ENCODE measurements at regions not wholly inside any gene's neighbourhood (a gene's known extent, or its start where the extent isn't known, plus 50 kb on each side); places are given as distances from the start of the nearest gene placed in this dataset.

GRCh38 chr17:70608193-70608592 lies 438.9 kb downstream of the KCNJ2 start:
- TF ChIP-seq, protein P1, sequence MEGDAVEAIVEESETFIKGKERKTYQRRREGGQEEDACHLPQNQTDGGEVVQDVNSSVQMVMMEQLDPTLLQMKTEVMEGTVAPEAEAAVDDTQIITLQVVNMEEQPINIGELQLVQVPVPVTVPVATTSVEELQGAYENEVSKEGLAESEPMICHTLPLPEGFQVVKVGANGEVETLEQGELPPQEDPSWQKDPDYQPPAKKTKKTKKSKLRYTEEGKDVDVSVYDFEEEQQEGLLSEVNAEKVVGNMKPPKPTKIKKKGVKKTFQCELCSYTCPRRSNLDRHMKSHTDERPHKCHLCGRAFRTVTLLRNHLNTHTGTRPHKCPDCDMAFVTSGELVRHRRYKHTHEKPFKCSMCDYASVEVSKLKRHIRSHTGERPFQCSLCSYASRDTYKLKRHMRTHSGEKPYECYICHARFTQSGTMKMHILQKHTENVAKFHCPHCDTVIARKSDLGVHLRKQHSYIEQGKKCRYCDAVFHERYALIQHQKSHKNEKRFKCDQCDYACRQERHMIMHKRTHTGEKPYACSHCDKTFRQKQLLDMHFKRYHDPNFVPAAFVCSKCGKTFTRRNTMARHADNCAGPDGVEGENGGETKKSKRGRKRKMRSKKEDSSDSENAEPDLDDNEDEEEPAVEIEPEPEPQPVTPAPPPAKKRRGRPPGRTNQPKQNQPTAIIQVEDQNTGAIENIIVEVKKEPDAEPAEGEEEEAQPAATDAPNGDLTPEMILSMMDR (IDR thresholded peaks at IDR 0.05) = no peak
- no peak for TF ChIP-seq POLR2A (IDR thresholded peaks at IDR 0.05)

Data from ovary (tissue), 3 donors.